HG03378 (cell line): ENCODE measurements at regions not wholly inside any gene's neighbourhood (a gene's known extent, or its start where the extent isn't known, plus 50 kb on each side); places are given as distances from the start of the nearest gene placed in this dataset.

Experiments used
- ATAC-seq: cut with Tn5 transposase; IDR thresholded peaks from one replicate; pipeline ENCODE4 v1.9.1; 2021; ENCODE audit warnings: mild to moderate bottlenecking, moderate library complexity; ENCODE audit not compliant: unreplicated experiment

DNA sequence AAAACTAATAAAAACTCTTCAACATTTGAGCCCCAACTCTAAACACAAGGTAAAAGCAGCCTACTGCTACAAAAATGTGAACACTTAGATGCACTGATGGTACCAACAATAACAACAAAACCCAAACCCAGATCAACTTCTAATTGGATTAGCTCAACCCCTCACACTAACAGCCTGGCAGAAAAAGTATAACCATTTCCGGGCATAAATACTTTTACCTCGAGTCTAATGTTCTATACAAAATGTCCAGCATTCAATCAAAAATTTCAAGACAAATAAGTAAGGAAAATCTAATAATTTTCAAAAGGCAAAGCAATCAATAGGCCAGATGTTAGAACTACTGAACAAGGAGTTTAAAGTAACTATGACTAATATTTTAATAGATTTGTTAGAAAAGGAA lies 303.3 kb downstream of the ARRDC4 start:
- no peak for ATAC-seq

DNA sequence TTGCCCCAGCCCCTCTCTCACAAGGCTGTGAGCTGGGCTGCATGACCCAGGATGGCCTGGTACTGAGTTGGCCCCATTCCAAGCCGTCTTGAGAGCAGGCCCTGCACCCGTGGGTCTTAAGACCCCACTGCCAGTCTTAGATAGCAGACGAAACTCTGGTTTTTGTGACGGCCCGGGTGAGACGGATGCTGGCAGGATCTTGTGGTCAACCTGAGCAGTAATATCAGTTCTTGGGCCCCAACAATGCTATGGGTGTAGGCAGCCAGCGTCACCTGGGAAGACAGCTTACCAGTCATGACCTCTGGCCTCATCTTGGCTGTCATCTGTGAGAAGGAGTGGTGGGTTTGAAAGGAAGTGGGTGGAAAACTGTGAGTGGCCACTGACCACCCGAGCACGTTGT lies 305.8 kb downstream of the ARRDC4 start:
- no peak for ATAC-seq

- no peak for ATAC-seq
Measured at GRCh38 chr15:98268163-98268562, 307.7 kb downstream of the ARRDC4 start.

DNA sequence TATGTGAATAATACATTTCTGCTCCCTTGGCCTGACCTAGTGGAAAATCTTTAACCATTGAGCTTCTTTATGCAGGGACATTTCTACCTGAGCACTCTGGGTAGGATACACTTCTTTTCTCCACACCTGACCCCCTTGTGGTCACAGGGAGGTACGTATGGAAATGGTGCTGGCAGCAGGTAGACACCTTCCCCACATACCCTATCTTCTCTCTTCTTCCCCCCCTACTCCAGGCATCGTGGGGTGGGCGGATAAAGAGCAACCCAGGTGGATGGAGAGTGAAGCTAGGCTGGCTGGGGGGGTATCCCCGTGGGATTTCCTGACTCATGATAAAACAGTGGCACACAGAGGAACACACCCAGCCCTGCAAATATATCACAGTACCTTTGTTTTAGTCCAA lies 312.1 kb downstream of the ARRDC4 start:
- ATAC-seq, result no peak

GRCh38 chr15:98276018-98276417 lies 315.5 kb downstream of the ARRDC4 start:
- ATAC-seq, result no peak

- no peak for ATAC-seq
Measured at GRCh38 chr15:98277602-98278001, 317.1 kb downstream of the ARRDC4 start.

- ATAC-seq, result no peak
Measured at GRCh38 chr15:98280284-98280975, 319.9 kb downstream of the ARRDC4 start.

- ATAC-seq, result no peak
Measured at GRCh38 chr15:98281130-98281529, 320.6 kb downstream of the ARRDC4 start.

- peak; percentile 74 for ATAC-seq
Measured at GRCh38 chr15:98282656-98283332, 322.3 kb downstream of the ARRDC4 start.

DNA sequence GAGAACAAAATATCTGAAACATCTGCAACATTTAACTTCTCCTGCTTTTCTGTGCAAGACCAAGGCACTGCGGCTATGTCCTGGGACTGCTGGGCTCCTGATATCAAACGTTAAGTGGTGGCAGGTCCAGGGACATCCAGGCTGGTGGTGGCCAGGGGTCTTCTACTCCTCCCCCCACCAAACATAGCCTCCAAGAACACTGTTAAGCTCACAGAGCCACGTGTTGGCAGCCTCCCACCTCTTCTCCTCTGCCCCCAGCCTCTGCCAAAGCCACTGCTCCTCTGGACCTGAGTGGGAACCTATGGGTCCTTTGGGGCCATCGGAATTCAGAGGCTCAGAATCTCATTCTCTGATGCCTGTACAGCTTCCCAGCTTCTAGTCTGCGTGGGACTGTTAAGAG lies 325.7 kb downstream of the ARRDC4 start:
- ATAC-seq, result no peak

DNA sequence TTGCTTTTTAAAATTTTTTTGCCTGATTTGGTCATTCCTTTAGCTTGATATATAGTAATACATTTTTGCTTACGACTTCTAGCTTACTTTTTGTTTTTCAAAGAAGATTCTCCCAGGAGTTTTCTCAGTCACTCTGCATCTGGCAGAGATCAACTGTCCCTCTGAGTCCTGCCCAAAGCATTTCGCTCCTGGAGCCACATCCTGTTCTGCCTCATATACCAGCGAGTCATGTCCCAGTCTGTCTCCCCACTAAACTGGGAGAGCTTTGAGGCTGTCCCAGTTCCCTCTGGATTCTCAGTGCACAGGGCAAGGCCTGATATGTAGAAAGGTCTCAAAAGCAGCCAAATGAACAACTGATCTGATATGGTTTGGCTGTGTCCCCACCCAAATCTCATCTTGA lies 326.3 kb downstream of the ARRDC4 start:
- no peak for ATAC-seq

GRCh38 chr15:98288091-98288590 lies 327.6 kb downstream of the ARRDC4 start:
- ATAC-seq, result no peak

- ATAC-seq, result no peak
Measured at GRCh38 chr15:98289747-98290146, 329.2 kb downstream of the ARRDC4 start.

DNA sequence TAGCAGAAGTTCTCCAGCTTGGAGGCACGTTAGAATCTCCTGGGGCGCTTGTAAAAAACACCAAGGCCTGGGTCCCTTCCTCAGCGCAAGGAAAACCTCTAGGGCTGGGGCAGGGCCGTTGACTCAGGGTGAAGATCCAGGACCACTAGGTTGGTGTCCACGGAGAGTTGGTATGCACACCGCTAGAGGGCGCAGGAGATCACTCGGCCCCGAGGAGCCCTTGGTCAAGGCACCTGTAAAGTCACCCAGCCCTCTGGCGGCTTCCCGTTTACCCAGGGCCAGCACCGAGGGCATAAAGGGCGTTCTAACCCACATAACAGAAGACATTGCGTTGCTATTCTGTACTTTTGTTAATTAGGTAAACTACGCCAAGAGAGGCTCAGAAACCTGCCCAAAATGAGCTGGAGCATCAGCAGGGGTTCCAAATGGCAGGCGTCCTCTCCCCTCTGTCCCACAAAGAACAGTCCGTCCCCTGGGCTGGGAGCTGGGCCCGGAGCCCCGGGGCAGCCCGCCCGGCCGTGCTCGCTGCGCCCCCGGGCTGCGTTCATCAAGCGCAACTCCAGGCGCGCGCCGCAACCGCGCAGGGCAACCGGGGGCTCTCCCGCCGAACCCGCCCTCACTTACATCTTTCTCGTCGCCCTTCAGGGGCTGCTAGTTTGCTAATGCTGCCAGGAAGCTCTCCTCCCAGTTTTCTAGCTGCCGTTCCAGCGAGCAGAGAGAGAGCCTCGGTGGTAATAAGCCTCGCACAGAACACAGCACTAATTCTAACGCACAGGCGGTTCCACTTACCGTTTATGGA lies 332.1 kb downstream of the ARRDC4 start:
- peak; percentile 73 for ATAC-seq

GRCh38 chr15:98294126-98294525 lies 333.6 kb downstream of the ARRDC4 start:
- no peak for ATAC-seq

- peak; percentile 51 for ATAC-seq
Measured at GRCh38 chr15:98295101-98295759, 334.7 kb downstream of the ARRDC4 start.

DNA sequence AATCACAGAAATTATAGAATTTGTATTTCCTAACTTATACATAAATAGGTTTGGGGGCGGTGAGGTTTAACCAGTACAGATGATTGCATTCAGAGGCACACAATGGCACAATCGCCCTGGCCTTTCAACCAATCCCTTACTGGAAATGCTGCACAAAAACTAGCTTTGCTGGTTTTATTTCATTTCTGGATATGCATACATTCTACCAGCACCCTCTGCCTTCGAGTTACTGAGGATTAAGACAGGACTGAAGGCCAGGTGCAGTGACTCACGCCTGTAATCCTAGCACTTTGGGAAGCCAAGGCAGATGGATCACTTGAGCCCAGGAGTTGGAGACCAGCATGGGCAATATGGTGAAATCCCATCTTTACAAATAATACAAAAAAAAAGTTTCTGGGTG lies 336.1 kb downstream of the ARRDC4 start:
- ATAC-seq, result no peak

- ATAC-seq, result no peak
Measured at GRCh38 chr15:98304371-98304770, 343.9 kb downstream of the ARRDC4 start.

DNA sequence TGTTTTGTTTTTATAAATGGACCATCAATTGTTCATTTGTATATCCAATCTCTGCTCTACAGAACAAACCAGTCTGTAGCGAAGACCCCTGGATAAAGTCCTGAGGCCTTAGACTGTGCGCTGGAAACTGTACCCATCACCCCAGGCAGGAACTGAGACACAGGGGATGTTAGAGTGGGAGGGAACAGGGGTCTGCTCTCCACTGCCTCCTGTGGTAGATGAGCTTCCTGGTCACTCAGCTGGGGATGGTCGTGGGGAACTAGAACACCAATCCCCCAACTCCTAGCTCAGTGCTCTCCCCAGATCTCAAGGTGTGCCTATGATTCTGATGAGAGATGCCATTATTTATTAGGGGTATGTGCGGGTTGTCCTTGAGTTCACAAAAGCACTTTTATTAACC lies 340.2 kb upstream of the IGF1R start:
- ATAC-seq, result no peak

- ATAC-seq, result peak; percentile 82
Measured at GRCh38 chr15:98311566-98312188, 336.7 kb upstream of the IGF1R start.

DNA sequence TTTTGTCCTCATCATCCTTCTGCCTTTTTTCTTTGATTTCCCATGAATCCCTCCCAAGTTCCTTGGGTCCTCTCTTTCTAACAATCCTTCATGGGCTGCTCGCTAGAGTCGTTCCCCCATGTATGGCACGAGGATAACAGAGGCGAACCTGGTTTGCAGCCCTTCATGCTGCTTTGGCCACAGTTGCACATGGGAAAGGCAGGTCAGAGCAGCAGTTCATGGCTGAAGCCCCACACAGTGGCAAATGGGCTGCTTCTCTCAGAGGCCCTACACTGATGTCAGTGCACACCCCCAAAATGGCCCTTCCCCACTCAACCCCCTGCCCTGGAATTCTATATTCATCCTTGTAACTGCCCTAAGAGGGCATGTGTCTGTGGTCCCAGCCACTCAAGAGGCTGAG lies 335.4 kb upstream of the IGF1R start:
- no peak for ATAC-seq
